GM23248 (cell line): ENCODE measurements at regions not wholly inside any gene's neighbourhood (a gene's known extent, or its start where the extent isn't known, plus 50 kb on each side); places are given as distances from the start of the nearest gene placed in this dataset.

ENCODE experiments used
- EZH2 ChIP-seq: fragments of 200-600 bp; sonication (generic); IDR thresholded peaks from 2 replicates; pipeline ENCODE4 v1.6.1; 2018; ENCODE audit warnings: antibody characterized with exemption, mild to moderate bottlenecking; ENCODE audit not compliant: insufficient read depth, poor library complexity, severe bottlenecking
- EZH2phosphoT487 ChIP-seq: fragments of 200-600 bp; sonication (generic); IDR thresholded peaks from 2 replicates; pipeline ENCODE4 v1.6.1; 2018; ENCODE audit warnings: antibody characterized with exemption, moderate library complexity, mild to moderate bottlenecking, low read depth; ENCODE audit not compliant: insufficient read depth

DNA sequence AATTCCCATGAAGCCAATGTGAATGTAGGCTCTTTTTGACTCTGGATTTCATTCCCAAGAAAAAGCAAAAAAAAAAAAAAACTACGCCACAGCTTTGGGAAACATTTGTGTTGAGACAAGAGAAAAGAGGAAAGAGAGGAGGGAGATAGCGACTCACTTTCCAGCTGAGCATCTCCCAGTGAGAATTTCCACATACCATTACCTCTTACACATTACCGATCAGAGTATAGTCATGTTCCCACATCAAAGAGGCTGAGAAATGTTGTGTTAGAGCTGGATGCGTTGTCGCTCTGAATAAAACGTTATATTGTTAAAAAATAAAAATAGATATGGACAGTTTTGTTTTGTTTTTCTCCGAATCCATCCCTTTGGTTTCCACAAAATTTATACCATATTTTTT, 1019.3 kb upstream of the ADGRB3 start:
- TF ChIP-seq EZH2phosphoT487 (no peak), EZH2 (no peak)
